Endodermal cell (in vitro differentiated cells): ENCODE measurements at regions not wholly inside any gene's neighbourhood (a gene's known extent, or its start where the extent isn't known, plus 50 kb on each side); places are given as distances from the start of the nearest gene placed in this dataset.

ENCODE experiments used
- DNase-seq: peaks from one replicate; pipeline ENCODE4 v3.0.0-alpha.2; 2017
- H3K27ac ChIP-seq: 2 replicates; pipeline ENCODE4 v1.5.1; 2013; ENCODE audit warnings: mild to moderate bottlenecking, low read depth, low read length, moderate library complexity
- H3K27me3 ChIP-seq: 2 replicates; pipeline ENCODE4 v1.6.1; 2013; ENCODE audit warnings: mild to moderate bottlenecking, low read length, moderate library complexity; ENCODE audit not compliant: insufficient read depth, control insufficient read depth, poor library complexity, severe bottlenecking
- H3K36me3 ChIP-seq: 2 replicates; pipeline ENCODE4 v1.7.0; 2013; ENCODE audit warnings: mild to moderate bottlenecking, low read length, moderate library complexity; ENCODE audit not compliant: control insufficient read depth, insufficient read depth
- H3K4me1 ChIP-seq: one replicate; pipeline ENCODE4 v1.7.0; 2013; ENCODE audit warnings: low read length; ENCODE audit not compliant: control insufficient read depth, insufficient read depth
- H3K4me3 ChIP-seq: 2 replicates; pipeline ENCODE4 v1.5.1; 2013; ENCODE audit warnings: mild to moderate bottlenecking, low read length, moderate library complexity
- H3K9ac ChIP-seq: 2 replicates; pipeline ENCODE4 v1.6.1; 2013; ENCODE audit warnings: mild to moderate bottlenecking, low read length, moderate library complexity; ENCODE audit not compliant: poor library complexity, severe bottlenecking; ENCODE audit errors: extremely low read depth
- H3K9me3 ChIP-seq: 2 replicates; pipeline ENCODE4 v1.6.1; 2013; ENCODE audit warnings: mild to moderate bottlenecking, low read length, moderate library complexity; ENCODE audit not compliant: control insufficient read depth
- H3K27ac Mint-ChIP-seq: 2 replicates; pipeline ENCODE4 v1.8.0; 2020; ENCODE audit warnings: mixed read lengths
- H3K27me3 Mint-ChIP-seq: 2 replicates; pipeline ENCODE4 v1.8.0; 2021; ENCODE audit warnings: mild to moderate bottlenecking, mixed read lengths; ENCODE audit not compliant: insufficient read depth
- H3K36me3 Mint-ChIP-seq: 2 replicates; pipeline ENCODE4 v1.8.0; 2020; ENCODE audit warnings: low read depth, mixed read lengths
- H3K4me1 Mint-ChIP-seq: 2 replicates; pipeline ENCODE4 v1.8.0; 2020; ENCODE audit warnings: mixed read lengths
- H3K4me3 Mint-ChIP-seq: 2 replicates; pipeline ENCODE4 v1.8.0; 2020; ENCODE audit warnings: mild to moderate bottlenecking, moderate library complexity, mixed read lengths
- H3K9me3 Mint-ChIP-seq: 2 replicates; pipeline ENCODE4 v1.8.0; 2020; ENCODE audit warnings: mild to moderate bottlenecking, mixed read lengths
- CTCF ChIP-seq: fragments of 200-600 bp; sonication (generic); conservative IDR thresholded peaks from 2 replicates; pipeline ENCODE4 v1.5.0; 2021; ENCODE audit warnings: antibody characterized with exemption, mild to moderate bottlenecking
- WGBS, 2 experiments: methylation state at CpG; one replicate each; pipeline versions ENCODE4 v1.1.5 to v1.1.7; 2013; ENCODE audit warnings: missing lambda C conversion rate in 2 of 2, mixed read lengths in 1 of 2; ENCODE audit not compliant: insufficient coverage in 1 of 2, insufficient read length in 1 of 2; 5-methylcytosine and 5-hydroxymethylcytosine counted together

GRCh38 chr21:23801292-23801691 lies 1806.0 kb downstream of the MRPL39 start:
- no peaks in the 10 kb centered on the region for H3K27me3 Mint-ChIP-seq
- no peak for TF ChIP-seq CTCF
- WGBS, 2 experiments: 85 to 100% methylated on average over 1 to 4 of the region's 6 CpGs
- Histone ChIP-seq H3K36me3 (no peaks in the 10 kb centered on the region), H3K9me3 (peaks cover 17% of the 10 kb centered on the region), H3K4me3 (no peak overlapping the region), H3K9ac (no peak overlapping the region), H3K27ac (no peak overlapping the region), H3K4me1 (no peaks in the 10 kb centered on the region), H3K27me3 (no peaks in the 10 kb centered on the region)
- no peaks in the 10 kb centered on the region for H3K4me1 Mint-ChIP-seq
- H3K9me3 Mint-ChIP-seq: peaks cover 47% of the 10 kb centered on the region
- no peaks in the 10 kb centered on the region for H3K36me3 Mint-ChIP-seq
- H3K27ac Mint-ChIP-seq: no peak overlapping the region
- H3K4me3 Mint-ChIP-seq: no peak overlapping the region
- DNase-seq: no peak

- 86% methylated on average over 5 of the region's 5 CpGs; no CpG with 5 or more reads in 1 of the 2 experiments for WGBS, 2 experiments
- no peaks in the 10 kb centered on the region for H3K36me3 Mint-ChIP-seq
- peaks cover 41% of the 10 kb centered on the region for H3K9me3 Mint-ChIP-seq
- no peak overlapping the region for H3K27ac Mint-ChIP-seq
- H3K27ac ChIP-seq: no peak overlapping the region
- H3K4me1 ChIP-seq: no peaks in the 10 kb centered on the region
- no peak for DNase-seq
- H3K9me3 ChIP-seq: peaks cover 23% of the 10 kb centered on the region
- H3K36me3 ChIP-seq: no peaks in the 10 kb centered on the region
- no peak overlapping the region for H3K4me3 Mint-ChIP-seq
- no peak overlapping the region for H3K9ac ChIP-seq
- no peak overlapping the region for H3K4me3 ChIP-seq
- no peaks in the 10 kb centered on the region for H3K27me3 Mint-ChIP-seq
- TF ChIP-seq CTCF: no peak
- no peaks in the 10 kb centered on the region for H3K27me3 ChIP-seq
- no peaks in the 10 kb centered on the region for H3K4me1 Mint-ChIP-seq
These were observed 1807.9 kb downstream of the MRPL39 start for GRCh38 chr21:23799376-23799775.

GRCh38 chr21:23792300-23792699 lies 1815.0 kb downstream of the MRPL39 start:
- DNase-seq: no peak
- peaks cover 55% of the 10 kb centered on the region for H3K9me3 Mint-ChIP-seq
- no CpG with 5 or more reads among the region's 1 CpG for WGBS, 2 experiments

More at GRCh38 chr21:23792300-23792699, 1815.0 kb downstream of the MRPL39 start:
- no peak overlapping the region for H3K4me3 ChIP-seq
- Mint-ChIP-seq H3K27ac (no peak overlapping the region), H3K4me3 (no peak overlapping the region), H3K4me1 (no peaks in the 10 kb centered on the region), H3K27me3 (no peaks in the 10 kb centered on the region), H3K36me3 (no peaks in the 10 kb centered on the region)
- H3K27me3 ChIP-seq: no peaks in the 10 kb centered on the region
- H3K9ac ChIP-seq: no peak overlapping the region
- H3K9me3 ChIP-seq: peaks cover 19% of the 10 kb centered on the region
- H3K4me1 ChIP-seq: no peaks in the 10 kb centered on the region
- no peak overlapping the region for H3K27ac ChIP-seq
- no peaks in the 10 kb centered on the region for H3K36me3 ChIP-seq
- TF ChIP-seq CTCF: no peak
